Activated CD8-positive, alpha-beta T cell treated with anti-CD3 and anti-CD28 coated beads for 36 hours (primary cell): ENCODE measurements at regions not wholly inside any gene's neighbourhood (a gene's known extent, or its start where the extent isn't known, plus 50 kb on each side); places are given as distances from the start of the nearest gene placed in this dataset.

Experiments used
- ATAC-seq: fragments of 200-7000 bp; cut with Tn5 transposase; one replicate; pipeline ENCODE4 v1.10.0; 2021; ENCODE audit warnings: mild to moderate bottlenecking, moderate library complexity
- CTCF ChIA-PET: fragments of 350-600 bp; sonication (Branson Sonifier 250); formaldehyde crosslinking; loops from one replicate; lab custom pipeline; 2021; ENCODE audit warnings: antibody characterized with exemption; lab: Charles Lee
- POLR2A ChIA-PET: fragments of 350-600 bp; sonication (Branson Sonifier 250); formaldehyde crosslinking; loops from one replicate; lab custom pipeline; 2021; ENCODE audit warnings: antibody characterized with exemption; lab: Charles Lee
- DNase-seq: peaks from one replicate; pipeline ENCODE4 v3.0.0-alpha.2; 2020
- H3K27ac Mint-ChIP-seq: one replicate; pipeline ENCODE4 v1.8.0; 2021; ENCODE audit warnings: mild to moderate bottlenecking, mixed read lengths
- H3K27me3 Mint-ChIP-seq: one replicate; pipeline ENCODE4 v1.8.0; 2021; ENCODE audit warnings: mixed read lengths
- H3K36me3 Mint-ChIP-seq: one replicate; pipeline ENCODE4 v1.8.0; 2021; ENCODE audit warnings: low read depth, mixed read lengths
- H3K4me1 Mint-ChIP-seq: one replicate; pipeline ENCODE4 v1.8.0; 2021; ENCODE audit warnings: low read depth, mixed read lengths
- H3K4me3 Mint-ChIP-seq: one replicate; pipeline ENCODE4 v1.8.0; 2021; ENCODE audit warnings: mild to moderate bottlenecking, moderate library complexity, mixed read lengths
- H3K9me3 Mint-ChIP-seq: one replicate; pipeline ENCODE4 v1.8.0; 2021; ENCODE audit warnings: mixed read lengths
- CTCF ChIP-seq: fragments of 200-600 bp; IDR thresholded peaks from one replicate; pipeline ENCODE4 v1.8.0; 2022; ENCODE audit warnings: antibody characterized with exemption, mild to moderate bottlenecking
- intact Hi-C: fragments of 100-400 bp; cut with micrococcal nuclease; formaldehyde crosslinking; loops from one replicate; pipeline ENCODE4 v1.10.0; 2022

GRCh38 chr4:159766241-159766640 is 663.4 kb downstream of the RAPGEF2 start:
- no peaks in the 10 kb centered on the region for H3K36me3 Mint-ChIP-seq
- ChIA-PET POLR2A (no interaction called here), CTCF (no interaction called here)
- H3K9me3 Mint-ChIP-seq = peaks cover 3% of the 10 kb centered on the region
- ATAC-seq (no peak), DNase-seq (no peak)
- H3K4me1 Mint-ChIP-seq = no peaks in the 10 kb centered on the region
- H3K27ac Mint-ChIP-seq = no peak overlapping the region
- no peak for TF ChIP-seq CTCF
- H3K4me3 Mint-ChIP-seq = no peak overlapping the region
- intact Hi-C loops = no loop called here
- no peaks in the 10 kb centered on the region for H3K27me3 Mint-ChIP-seq

GRCh38 chr4:159767406-159767805 is 664.5 kb downstream of the RAPGEF2 start:
- no peak overlapping the region for H3K4me3 Mint-ChIP-seq
- CTCF ChIA-PET = no interaction called here
- H3K36me3 Mint-ChIP-seq = no peaks in the 10 kb centered on the region
- peaks cover 3% of the 10 kb centered on the region for H3K9me3 Mint-ChIP-seq
- ATAC-seq (no peak), DNase-seq (no peak)
- no peak for TF ChIP-seq CTCF
- POLR2A ChIA-PET = no interaction called here
- intact Hi-C loops = no loop called here
- H3K27ac Mint-ChIP-seq = no peak overlapping the region
- no peaks in the 10 kb centered on the region for H3K4me1 Mint-ChIP-seq
- no peaks in the 10 kb centered on the region for H3K27me3 Mint-ChIP-seq

- ATAC-seq = no peak
- Mint-ChIP-seq H3K27me3 (no peaks in the 10 kb centered on the region), H3K4me3 (no peak overlapping the region), H3K4me1 (no peaks in the 10 kb centered on the region), H3K9me3 (peaks cover 6% of the 10 kb centered on the region), H3K36me3 (no peaks in the 10 kb centered on the region), H3K27ac (no peak overlapping the region)
- intact Hi-C loops = no loop called here
- DNase-seq = no peak
- CTCF ChIA-PET = no interaction called here
- POLR2A ChIA-PET = no interaction called here
- TF ChIP-seq CTCF = no peak
Observed at GRCh38 chr4:159768016-159768415, 665.1 kb downstream of the RAPGEF2 start.

- Mint-ChIP-seq H3K27ac (no peak overlapping the region), H3K27me3 (no peaks in the 10 kb centered on the region), H3K36me3 (no peaks in the 10 kb centered on the region), H3K9me3 (peaks cover 7% of the 10 kb centered on the region), H3K4me3 (no peak overlapping the region), H3K4me1 (no peaks in the 10 kb centered on the region)
- DNase-seq (no peak), ATAC-seq (no peak)
- ChIA-PET POLR2A (no interaction called here), CTCF (no interaction called here)
- no peak for TF ChIP-seq CTCF
- intact Hi-C loops = no loop called here
Observed at GRCh38 chr4:159770401-159770800, 667.5 kb downstream of the RAPGEF2 start.

GRCh38 chr4:159770969-159771368 is 668.1 kb downstream of the RAPGEF2 start:
- H3K27me3 Mint-ChIP-seq = no peaks in the 10 kb centered on the region
- no peak overlapping the region for H3K27ac Mint-ChIP-seq
- ATAC-seq = no peak
- intact Hi-C loops = no loop called here
- no peak for DNase-seq
- ChIA-PET POLR2A (no interaction called here), CTCF (no interaction called here)
- no peak for TF ChIP-seq CTCF
- no peaks in the 10 kb centered on the region for H3K4me1 Mint-ChIP-seq
- no peaks in the 10 kb centered on the region for H3K36me3 Mint-ChIP-seq
- H3K9me3 Mint-ChIP-seq = peaks cover 7% of the 10 kb centered on the region
- no peak overlapping the region for H3K4me3 Mint-ChIP-seq
